HepG2 (cell line): ENCODE measurements at regions not wholly inside any gene's neighbourhood (a gene's known extent, or its start where the extent isn't known, plus 50 kb on each side); places are given as distances from the start of the nearest gene placed in this dataset.

Experiments used
- AFF4 ChIP-seq: sonication (generic); formaldehyde crosslinking; IDR thresholded peaks from 2 replicates; pipeline ENCODE4 v1.4.0; 2020; ENCODE audit warnings: missing genetic modification reagents
- ATRX ChIP-seq: sonication (generic); formaldehyde crosslinking; IDR thresholded peaks from 2 replicates; pipeline ENCODE4 v1.4.0; 2020; ENCODE audit warnings: missing genetic modification reagents, borderline replicate concordance
- CENPX ChIP-seq: sonication (generic); formaldehyde crosslinking; IDR thresholded peaks from 2 replicates; pipeline ENCODE4 v1.9.0; 2021; ENCODE audit warnings: mild to moderate bottlenecking, missing genetic modification reagents, moderate library complexity
- ELK4 ChIP-seq: sonication (generic); formaldehyde crosslinking; IDR thresholded peaks from 2 replicates; pipeline ENCODE4 v1.9.0; 2021; ENCODE audit warnings: missing genetic modification reagents, borderline replicate concordance
- FOXO1 ChIP-seq: sonication (generic); formaldehyde crosslinking; IDR thresholded peaks from 2 replicates; pipeline ENCODE4 v1.4.0; 2020; ENCODE audit warnings: missing genetic modification reagents
- MIER2 ChIP-seq: IDR thresholded peaks from 2 replicates; pipeline ENCODE4 v1.6.1; 2016; ENCODE audit warnings: missing biosample characterization, missing genetic modification reagents
- NAIF1 ChIP-seq: sonication (generic); formaldehyde crosslinking; IDR thresholded peaks from 2 replicates; pipeline ENCODE4 v1.5.0; 2020; ENCODE audit warnings: mild to moderate bottlenecking, missing genetic modification reagents, borderline replicate concordance
- NBN ChIP-seq: fragments of 450-650 bp; conservative IDR thresholded peaks from 2 replicates; pipeline ENCODE4 v1.6.1; 2017
- SAFB2 ChIP-seq: sonication (generic); formaldehyde crosslinking; IDR thresholded peaks from 2 replicates; pipeline ENCODE4 v1.5.1; 2020; ENCODE audit warnings: missing genetic modification reagents, low read depth, mild to moderate bottlenecking, borderline replicate concordance
- SMARCE1 ChIP-seq: fragments of 450-650 bp; IDR thresholded peaks from 2 replicates; pipeline ENCODE4 v1.6.1; 2017; ENCODE audit warnings: borderline replicate concordance
- THAP9 ChIP-seq: sonication (generic); formaldehyde crosslinking; IDR thresholded peaks from 2 replicates; pipeline ENCODE4; 2020; ENCODE audit warnings: missing genetic modification reagents, mild to moderate bottlenecking, borderline replicate concordance
- XRCC5 ChIP-seq: fragments of 200-400 bp; formaldehyde crosslinking; optimal IDR thresholded peaks from 2 replicates; pipeline ENCODE3; 2017; ENCODE audit warnings: mild to moderate bottlenecking, low read length
- YY1 ChIP-seq: IDR thresholded peaks from 2 replicates; pipeline ENCODE4 v1.6.1; 2011; ENCODE audit warnings: low read length, low read depth, moderate library complexity, mild to moderate bottlenecking; ENCODE audit not compliant: insufficient read depth, insufficient replicate concordance
- ZNF17 ChIP-seq: sonication (generic); formaldehyde crosslinking; IDR thresholded peaks from 2 replicates; pipeline ENCODE4 v1.5.0; 2020; ENCODE audit warnings: mild to moderate bottlenecking, missing genetic modification reagents
- ZNF225 ChIP-seq: sonication (generic); formaldehyde crosslinking; IDR thresholded peaks from 2 replicates; pipeline ENCODE4 v1.4.0; 2020; ENCODE audit warnings: mild to moderate bottlenecking, missing genetic modification reagents
- ZNF749 ChIP-seq: sonication (generic); formaldehyde crosslinking; IDR thresholded peaks from 2 replicates; pipeline ENCODE4 v1.8.0; 2022; ENCODE audit warnings: mild to moderate bottlenecking, missing genetic modification reagents, moderate library complexity, borderline replicate concordance
- ZSCAN31 ChIP-seq: sonication (generic); formaldehyde crosslinking; IDR thresholded peaks from 2 replicates; pipeline ENCODE4 v1.5.0; 2020; ENCODE audit warnings: low read depth, mild to moderate bottlenecking, missing genetic modification reagents
- TF ChIP-seq, protein P1 (sequence below): sonication (generic); formaldehyde crosslinking; IDR thresholded peaks from 2 replicates; pipeline ENCODE4 v1.5.0; 2020; ENCODE audit warnings: mild to moderate bottlenecking, missing genetic modification reagents
- TF ChIP-seq, protein P2 (sequence below): sonication (generic); formaldehyde crosslinking; IDR thresholded peaks from 2 replicates; pipeline ENCODE4 v1.5.0; 2020; ENCODE audit warnings: missing genetic modification reagents, mild to moderate bottlenecking, borderline replicate concordance

GRCh38 chr2:8573234-8573941 lies 108.5 kb upstream of the ID2 start (continued):
- TF ChIP-seq SAFB2 (CRISPR knock-in tag) (no peak), AFF4 (CRISPR knock-in tag) (no peak), NAIF1 (CRISPR knock-in tag) (no peak), FOXO1 (0 out of 2 replicates have a peak, but pooled peaks have one; percentile 6), NBN (no peak), ZNF17 (CRISPR knock-in tag) (no peak), ZSCAN31 (no peak), THAP9 (CRISPR knock-in tag) (0 out of 2 replicates have a peak, but pooled peaks have one; percentile 0), ZNF749 (CRISPR knock-in tag) (no peak), YY1 (no peak), SMARCE1 (no peak), ATRX (CRISPR knock-in tag) (no peak), ELK4 (CRISPR knock-in tag) (no peak), MIER2 (CRISPR knock-in tag) (no peak; the same call in 1 of the 2 replicates), ZNF225 (CRISPR knock-in tag) (peak; percentile 81; the same call in 1 of the 2 replicates), XRCC5 (peak; percentile 20), CENPX (CRISPR knock-in tag) (no peak)
- TF ChIP-seq, protein P1, sequence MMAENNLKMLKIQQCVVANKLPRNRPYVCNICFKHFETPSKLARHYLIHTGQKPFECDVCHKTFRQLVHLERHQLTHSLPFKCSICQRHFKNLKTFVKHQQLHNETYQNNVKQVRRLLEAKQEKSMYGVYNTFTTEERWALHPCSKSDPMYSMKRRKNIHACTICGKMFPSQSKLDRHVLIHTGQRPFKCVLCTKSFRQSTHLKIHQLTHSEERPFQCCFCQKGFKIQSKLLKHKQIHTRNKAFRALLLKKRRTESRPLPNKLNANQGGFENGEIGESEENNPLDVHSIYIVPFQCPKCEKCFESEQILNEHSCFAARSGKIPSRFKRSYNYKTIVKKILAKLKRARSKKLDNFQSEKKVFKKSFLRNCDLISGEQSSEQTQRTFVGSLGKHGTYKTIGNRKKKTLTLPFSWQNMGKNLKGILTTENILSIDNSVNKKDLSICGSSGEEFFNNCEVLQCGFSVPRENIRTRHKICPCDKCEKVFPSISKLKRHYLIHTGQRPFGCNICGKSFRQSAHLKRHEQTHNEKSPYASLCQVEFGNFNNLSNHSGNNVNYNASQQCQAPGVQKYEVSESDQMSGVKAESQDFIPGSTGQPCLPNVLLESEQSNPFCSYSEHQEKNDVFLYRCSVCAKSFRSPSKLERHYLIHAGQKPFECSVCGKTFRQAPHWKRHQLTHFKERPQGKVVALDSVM, result peak; percentile 48; the same call in 1 of the 2 replicates
- TF ChIP-seq, protein P2, sequence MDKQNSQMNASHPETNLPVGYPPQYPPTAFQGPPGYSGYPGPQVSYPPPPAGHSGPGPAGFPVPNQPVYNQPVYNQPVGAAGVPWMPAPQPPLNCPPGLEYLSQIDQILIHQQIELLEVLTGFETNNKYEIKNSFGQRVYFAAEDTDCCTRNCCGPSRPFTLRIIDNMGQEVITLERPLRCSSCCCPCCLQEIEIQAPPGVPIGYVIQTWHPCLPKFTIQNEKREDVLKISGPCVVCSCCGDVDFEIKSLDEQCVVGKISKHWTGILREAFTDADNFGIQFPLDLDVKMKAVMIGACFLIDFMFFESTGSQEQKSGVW (CRISPR knock-in tag), result no peak
